GM19025 (cell line): ENCODE measurements at regions not wholly inside any gene's neighbourhood (a gene's known extent, or its start where the extent isn't known, plus 50 kb on each side); places are given as distances from the start of the nearest gene placed in this dataset.

ENCODE experiments used
- ATAC-seq: cut with Tn5 transposase; IDR thresholded peaks from one replicate; pipeline ENCODE4 v1.9.1; 2021; ENCODE audit warnings: mild to moderate bottlenecking, low read depth, moderate library complexity; ENCODE audit not compliant: unreplicated experiment

DNA sequence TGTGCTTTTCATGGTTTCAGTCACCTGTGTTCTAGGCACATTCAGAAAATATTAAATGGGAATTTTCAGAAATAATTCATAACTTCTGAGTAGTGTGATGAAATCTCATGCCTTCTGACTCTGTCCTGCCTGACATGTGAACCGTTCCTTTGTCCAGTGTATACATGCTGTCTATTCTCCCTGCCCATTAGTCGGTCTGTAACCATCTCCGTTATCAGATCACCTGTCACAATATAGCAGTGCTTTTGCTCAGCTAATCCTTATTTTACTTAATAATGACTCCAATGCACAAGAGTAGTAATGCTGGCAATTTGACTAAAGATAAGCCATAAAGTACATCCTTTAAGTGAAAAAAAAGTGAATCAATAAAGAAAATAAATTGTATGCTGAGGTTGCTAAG, 597.5 kb downstream of the BRINP3 start:
- no peak for ATAC-seq

DNA sequence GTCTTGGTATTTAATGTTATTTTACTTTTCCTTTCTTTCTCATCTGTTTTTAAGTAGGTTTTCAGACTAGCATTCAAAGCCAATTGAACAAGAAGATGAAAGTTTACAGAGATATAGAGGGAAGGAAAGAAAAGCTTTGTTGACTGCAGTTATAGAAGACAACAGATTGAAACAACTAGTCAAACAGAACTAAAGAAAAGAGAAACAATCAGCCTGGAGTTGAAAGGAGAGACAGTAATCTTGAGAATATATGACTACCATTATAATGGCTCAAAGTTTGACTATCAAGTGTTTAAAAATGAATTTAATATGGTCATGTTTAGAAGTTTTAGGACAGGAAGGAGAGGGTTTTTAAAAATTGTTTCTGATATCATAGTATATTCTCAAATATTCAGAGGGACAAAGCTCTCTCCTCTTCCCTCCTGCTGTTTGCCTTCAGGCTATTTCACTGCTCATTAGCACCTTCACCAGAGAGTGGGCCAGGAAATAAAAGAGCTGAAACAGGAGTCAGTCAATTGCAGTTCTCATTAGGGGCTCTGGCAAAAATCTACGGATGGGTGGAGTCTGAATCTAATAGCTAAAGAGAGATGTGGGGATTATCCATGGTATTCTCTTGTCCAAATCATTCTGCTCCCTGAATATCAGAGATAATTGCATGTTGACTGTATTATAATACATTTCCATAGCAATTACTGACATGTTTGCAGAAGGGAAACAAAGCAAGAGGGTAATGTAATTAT, 577.8 kb downstream of the BRINP3 start:
- ATAC-seq: no peak

GRCh38 chr1:189904509-189904908, 573.2 kb downstream of the BRINP3 start:
- no peak for ATAC-seq

DNA sequence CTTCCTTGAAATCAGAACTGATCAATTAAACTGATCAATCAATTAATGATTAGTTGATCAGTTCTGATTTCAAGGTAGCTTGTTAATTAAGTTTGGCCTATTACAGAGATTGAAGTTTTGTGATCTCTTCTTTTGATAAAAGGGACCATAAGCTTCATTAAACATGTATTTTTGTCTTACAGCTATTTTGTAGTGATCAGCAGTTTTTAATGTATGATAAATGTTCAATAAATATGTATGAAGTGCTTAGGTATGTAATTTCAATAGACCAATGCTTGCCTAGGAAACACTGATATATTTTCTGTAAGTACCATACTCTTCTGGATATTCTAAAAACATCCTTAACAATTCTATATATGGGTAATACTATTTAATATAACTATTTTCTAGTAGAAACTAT, 569.6 kb downstream of the BRINP3 start:
- no peak for ATAC-seq

DNA sequence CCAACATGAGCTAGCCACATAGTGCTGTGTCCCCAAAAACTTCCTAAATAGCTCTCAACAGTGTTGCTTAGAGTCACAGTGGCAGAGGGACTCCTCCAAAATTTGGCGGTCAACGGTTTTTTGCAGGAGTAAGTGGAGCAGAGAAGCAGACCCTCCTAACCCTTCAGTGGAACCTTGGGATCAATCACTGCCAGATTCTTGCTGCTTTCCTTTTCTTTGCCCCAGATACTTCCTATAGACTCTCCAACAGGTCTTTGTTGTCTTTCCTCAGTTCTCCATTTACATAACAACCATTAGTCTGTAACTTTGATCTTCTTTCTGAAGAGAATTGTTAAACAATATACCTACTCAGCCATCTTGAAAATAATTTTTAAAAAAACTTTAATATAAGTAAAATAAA, 556.1 kb downstream of the BRINP3 start:
- ATAC-seq: no peak

DNA sequence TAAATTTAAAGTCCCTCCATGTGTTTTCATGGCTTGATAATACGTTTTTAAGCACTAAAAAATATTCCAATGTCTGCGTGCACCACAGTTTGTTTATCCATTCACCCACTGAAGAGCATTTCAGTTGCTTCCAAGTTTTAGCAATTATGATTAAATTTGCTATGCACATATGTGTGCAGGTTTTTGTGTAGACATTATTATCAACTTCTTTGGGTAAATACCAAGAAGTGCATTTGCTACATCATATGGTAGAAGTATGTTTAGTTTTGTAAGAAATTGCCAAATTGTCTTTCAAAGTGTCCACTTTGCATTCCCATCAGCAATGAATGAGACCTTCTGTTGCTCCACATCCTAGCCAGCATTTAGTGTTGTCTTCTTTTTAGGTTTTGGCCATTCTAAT, 550.0 kb downstream of the BRINP3 start:
- no peak for ATAC-seq

- ATAC-seq: no peak
Measured at GRCh38 chr1:189929501-189930099, 548.1 kb downstream of the BRINP3 start.

GRCh38 chr1:189936861-189937260, 540.8 kb downstream of the BRINP3 start:
- ATAC-seq: no peak

DNA sequence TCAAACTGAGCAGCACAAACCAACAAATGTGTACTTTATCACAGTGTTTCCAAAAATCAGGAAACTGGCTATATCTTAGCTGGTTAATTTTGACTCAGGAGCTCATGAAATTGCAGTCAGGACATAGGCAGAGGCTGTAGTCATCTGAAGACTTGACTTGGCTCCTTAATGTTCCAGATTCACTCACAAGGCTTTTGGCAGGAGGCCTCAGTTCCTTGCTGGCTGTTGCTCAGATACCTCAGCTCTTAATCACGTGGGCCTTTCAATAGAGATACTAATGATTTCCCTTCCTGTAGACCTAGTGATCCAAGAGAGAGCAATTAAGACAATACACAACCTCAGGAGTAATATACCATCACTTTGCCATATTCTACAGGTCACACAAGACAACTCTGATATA, 537.7 kb downstream of the BRINP3 start:
- no peak for ATAC-seq

DNA sequence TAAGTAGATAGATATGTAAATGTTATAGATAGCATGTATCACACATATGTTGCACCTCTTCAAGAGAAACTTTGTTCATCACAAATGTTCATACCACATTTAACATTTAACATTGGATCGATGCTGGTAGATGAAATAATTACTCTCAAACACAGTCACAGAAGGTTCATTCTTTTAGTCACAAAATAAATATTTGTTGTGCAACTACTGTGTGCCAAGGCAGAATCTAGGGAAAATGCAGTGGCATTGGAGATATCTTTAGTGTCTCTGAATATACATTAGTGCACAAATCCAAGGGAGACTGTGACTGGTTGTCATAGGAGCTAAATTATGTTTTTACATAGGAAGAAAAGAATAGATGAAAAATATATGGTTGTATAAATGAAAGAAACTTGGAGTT, 535.7 kb downstream of the BRINP3 start:
- ATAC-seq: no peak

GRCh38 chr1:189958756-189959155, 518.9 kb downstream of the BRINP3 start:
- ATAC-seq: no peak

DNA sequence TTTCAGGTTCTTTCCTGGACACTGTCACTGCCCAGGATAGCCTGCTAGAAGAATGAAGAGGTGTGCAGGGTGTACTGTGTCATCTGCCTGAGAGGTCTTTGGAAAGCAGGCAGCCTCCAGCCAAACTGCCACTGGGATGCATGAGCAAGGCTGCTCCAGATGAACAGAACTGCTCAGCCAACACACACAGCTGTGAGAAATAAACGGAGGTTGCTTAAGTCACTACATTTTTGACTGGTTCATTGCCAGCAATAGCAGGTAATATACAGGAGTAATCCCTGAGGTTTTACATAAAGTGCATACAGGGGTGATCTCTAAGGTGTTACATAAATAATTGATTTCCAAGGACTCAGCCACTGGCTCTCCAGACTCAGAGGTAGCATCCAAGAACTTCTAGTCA, 516.9 kb downstream of the BRINP3 start:
- no peak for ATAC-seq

DNA sequence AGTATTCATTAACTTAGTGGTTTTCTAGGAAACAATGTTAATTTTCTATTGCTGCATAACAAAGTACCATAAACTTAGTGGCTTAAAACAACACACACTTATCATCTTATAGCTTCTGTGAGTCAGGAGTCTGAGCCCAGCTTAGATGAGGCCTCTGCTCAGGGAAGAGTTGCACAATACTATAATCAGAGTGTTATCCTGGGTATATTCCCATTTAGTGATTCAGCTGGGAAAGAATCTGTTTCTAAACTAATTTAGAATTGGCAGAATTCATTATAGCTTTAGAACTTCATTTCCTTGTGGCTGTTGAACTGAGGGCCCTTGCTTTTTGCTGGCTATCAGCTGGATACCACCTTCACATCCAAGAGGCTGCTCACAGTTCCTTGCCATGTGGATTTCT, 515.5 kb downstream of the BRINP3 start:
- no peak for ATAC-seq

DNA sequence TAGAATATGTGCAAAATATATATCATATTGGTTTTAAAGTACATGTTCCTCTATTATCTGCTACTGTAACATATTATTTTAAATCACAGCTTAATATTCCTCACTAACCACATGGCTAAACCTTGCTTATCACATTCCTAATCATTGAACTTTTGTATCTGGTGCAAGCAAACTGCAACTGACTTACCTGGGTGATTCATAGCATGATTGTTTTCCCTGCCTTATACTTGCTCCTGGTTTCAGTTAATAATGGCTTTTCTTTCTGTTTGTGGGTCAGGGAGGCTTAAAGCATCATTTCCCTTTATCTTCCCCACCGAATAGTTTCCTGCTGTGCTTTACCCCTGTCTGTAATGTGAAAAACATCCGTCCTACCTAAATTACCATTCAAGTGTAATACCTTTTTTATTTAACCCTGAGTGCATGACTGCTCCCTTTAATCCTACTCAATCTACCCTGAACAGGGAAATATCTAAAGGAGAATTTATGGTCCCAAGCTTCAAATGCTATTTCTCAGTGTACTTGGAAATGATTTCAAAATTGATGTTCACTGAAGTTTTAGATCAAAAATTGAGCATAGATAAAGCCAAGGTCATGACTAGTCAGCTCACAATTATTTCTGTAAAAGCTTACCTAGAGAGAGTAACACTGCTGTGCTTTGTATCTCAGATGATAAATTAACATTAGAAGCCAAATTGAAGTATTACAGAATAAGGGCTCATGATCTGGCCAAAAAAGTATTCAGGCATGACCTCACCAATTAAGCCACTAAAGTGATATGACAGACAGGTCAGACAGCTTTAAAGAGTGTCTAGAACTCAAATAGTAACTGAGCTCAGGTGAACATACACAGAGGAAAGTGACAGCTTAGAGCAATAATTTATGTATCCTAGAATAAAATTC, 507.1 kb downstream of the BRINP3 start:
- no peak for ATAC-seq

GRCh38 chr1:189971656-189972055, 506.0 kb downstream of the BRINP3 start:
- ATAC-seq: no peak

- ATAC-seq: no peak
Measured at GRCh38 chr1:189977184-189977583, 500.5 kb downstream of the BRINP3 start.

DNA sequence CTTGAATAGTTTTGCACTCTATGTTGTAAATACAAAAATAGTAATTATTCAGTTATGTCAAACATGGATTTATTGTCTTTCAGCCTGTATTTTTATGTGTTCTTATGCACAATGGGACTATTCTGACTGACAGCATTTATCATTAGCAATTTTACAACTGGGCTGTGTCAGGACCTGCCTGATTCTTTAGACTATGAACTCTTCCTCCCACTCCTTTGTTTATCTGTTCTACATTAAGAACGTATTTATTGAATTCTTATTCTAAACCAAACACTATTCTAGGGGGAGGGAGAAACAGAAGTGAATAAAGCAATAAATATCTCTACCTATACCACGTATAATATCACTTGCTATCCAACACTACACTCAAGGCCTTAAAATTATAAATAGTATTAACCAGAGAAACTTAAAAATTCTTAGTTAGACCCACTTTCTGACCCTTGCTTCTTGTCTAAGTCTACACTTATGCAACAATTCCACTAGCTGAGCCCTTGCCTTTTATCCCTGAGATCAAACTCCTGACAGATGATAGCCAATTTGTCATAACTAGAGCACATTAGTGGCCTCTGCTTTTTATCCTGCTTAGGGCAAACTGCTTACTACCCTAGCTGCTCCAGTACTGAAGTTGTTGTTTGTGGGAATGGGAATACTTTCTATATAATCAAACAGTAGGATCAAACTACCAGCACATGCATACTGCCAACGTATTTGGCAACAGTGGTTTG, 494.3 kb downstream of the BRINP3 start:
- no peak for ATAC-seq

DNA sequence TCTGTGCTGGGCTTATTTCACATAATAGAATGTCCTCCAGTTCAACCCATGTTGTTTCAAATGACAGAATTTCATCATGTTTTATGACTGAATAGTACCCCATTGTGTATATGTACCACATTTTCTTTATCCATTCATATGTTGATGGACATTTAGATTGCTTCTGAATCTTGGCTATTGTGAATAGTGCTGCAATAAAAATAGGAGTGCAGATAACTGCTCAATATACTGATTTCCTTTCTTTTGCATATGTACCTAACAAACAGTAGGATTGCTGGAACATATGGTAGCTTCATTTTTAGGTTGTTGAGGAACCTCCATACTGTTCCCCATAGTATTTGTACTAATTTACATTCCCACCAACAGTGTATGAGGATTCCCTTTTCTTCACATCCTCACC, 491.1 kb downstream of the BRINP3 start:
- no peak for ATAC-seq

GRCh38 chr1:189987509-189987908, 490.2 kb downstream of the BRINP3 start:
- ATAC-seq: no peak

DNA sequence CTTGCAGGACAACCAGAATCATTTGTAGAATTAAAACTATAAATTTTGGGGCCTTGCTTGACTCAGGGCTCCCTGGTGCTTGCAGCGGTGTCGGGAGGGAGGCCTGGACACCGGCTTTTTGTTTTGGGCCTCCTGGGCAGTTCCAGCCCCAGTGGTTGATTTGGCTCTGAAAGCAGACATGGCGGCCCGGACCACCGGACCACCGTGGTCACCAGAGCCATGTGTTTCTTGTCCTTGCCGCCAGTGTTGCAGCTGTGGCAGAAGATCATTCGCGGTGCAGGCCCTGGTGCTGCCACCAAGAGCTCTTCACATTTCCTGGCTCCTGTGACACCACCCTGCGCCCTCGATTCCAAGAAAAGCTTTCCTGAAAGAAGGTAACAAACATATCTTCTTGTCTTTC, 484.8 kb downstream of the BRINP3 start:
- ATAC-seq: no peak

DNA sequence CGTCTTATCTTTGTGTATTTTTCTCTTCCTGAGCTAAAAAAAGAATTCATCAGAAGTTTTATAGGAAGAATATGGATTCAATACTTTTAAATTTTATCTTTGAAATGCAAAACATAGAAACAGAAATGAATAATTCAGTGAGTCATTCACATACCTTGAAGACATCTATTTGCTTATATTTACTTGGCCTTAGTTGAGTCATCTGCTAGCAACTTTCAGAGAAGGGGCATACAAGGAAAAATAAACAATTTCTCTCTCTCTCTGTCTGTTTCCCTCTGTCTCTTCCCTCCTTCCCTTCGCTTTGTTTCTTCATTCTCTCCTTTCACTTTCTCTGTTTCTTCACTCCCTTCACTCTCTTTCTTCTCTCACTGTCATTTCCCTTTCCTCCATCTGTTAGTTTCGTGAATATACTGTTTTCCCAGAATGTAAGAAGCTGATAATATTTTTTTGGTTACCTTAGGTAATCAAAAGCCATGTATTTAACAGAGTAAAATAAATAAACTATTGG, 477.2 kb downstream of the BRINP3 start:
- no peak for ATAC-seq
